Caco-2 (cell line): ENCODE measurements at regions not wholly inside any gene's neighbourhood (a gene's known extent, or its start where the extent isn't known, plus 50 kb on each side); places are given as distances from the start of the nearest gene placed in this dataset.

Experiments used
- BruUV-seq: library from RNA; stranded (reverse); fragments of 400-500 nt; replicated peaks from 2 replicates; lab custom pipeline; 2021; lab: Mats Ljungman, UMichigan
- CTCF ChIA-PET: fragments of 300-600 bp; sonication (Branson Sonifier 250); formaldehyde crosslinking; loops from one replicate; lab custom pipeline; 2022; ENCODE audit warnings: antibody characterized with exemption; lab: Charles Lee
- POLR2A ChIA-PET: fragments of 300-600 bp; sonication (Branson Sonifier 250); formaldehyde crosslinking; loops from one replicate; lab custom pipeline; 2022; ENCODE audit warnings: antibody characterized with exemption; lab: Charles Lee
- DNase-seq, 2 experiments: peaks; one replicate each; pipeline versions ENCODE4 v3.0.0 to v3.0.0-alpha.2; 2020 to 2022
- H3K27me3 ChIP-seq: replicated peaks from 2 replicates; pipeline ENCODE4 v1.6.0; 2011; ENCODE audit warnings: low read length; ENCODE audit not compliant: control insufficient read depth, insufficient read depth
- H3K36me3 ChIP-seq: 2 replicates; pipeline ENCODE4 v1.5.1; 2011; ENCODE audit warnings: low read length; ENCODE audit not compliant: control insufficient read depth, insufficient read depth
- H3K4me1 ChIP-seq: fragments of 250-450 bp; sonication (Bioruptor Pico); 2 replicates; pipeline ENCODE4 v1.5.1; 2020; ENCODE audit warnings: mild to moderate bottlenecking
- H3K4me3 ChIP-seq: 2 replicates; pipeline ENCODE4 v1.5.1; 2011; ENCODE audit warnings: low read depth, mild to moderate bottlenecking, control low read depth, low read length
- H3K9me3 ChIP-seq: fragments of 250-450 bp; sonication (Bioruptor Pico); 2 replicates; pipeline ENCODE4 v1.5.1; 2020; ENCODE audit warnings: mild to moderate bottlenecking, moderate library complexity
- H3K27ac Mint-ChIP-seq: one replicate; pipeline ENCODE4 v1.8.0; 2022; ENCODE audit warnings: mixed read lengths; ENCODE audit not compliant: unreplicated experiment
- H3K27me3 Mint-ChIP-seq: one replicate; pipeline ENCODE4 v1.8.0; 2022; ENCODE audit warnings: mixed read lengths; ENCODE audit not compliant: insufficient read depth, unreplicated experiment
- H3K36me3 Mint-ChIP-seq: one replicate; pipeline ENCODE4 v1.8.0; 2022; ENCODE audit warnings: mild to moderate bottlenecking, mixed read lengths; ENCODE audit not compliant: insufficient read depth, unreplicated experiment
- H3K4me1 Mint-ChIP-seq: one replicate; pipeline ENCODE4 v1.8.0; 2022; ENCODE audit warnings: low read depth, mixed read lengths; ENCODE audit not compliant: unreplicated experiment
- H3K4me3 Mint-ChIP-seq: one replicate; pipeline ENCODE4 v1.8.0; 2022; ENCODE audit warnings: mild to moderate bottlenecking, moderate library complexity, mixed read lengths; ENCODE audit not compliant: unreplicated experiment
- H3K9me3 Mint-ChIP-seq: one replicate; pipeline ENCODE4 v1.8.0; 2022; ENCODE audit warnings: mixed read lengths; ENCODE audit not compliant: unreplicated experiment
- intact Hi-C: fragments of 100-400 bp; cut with micrococcal nuclease; formaldehyde crosslinking; loops from one replicate; pipeline ENCODE4 v1.10.0; 2022; ENCODE audit not compliant: unreplicated experiment
- TF ChIP-seq, protein P1 (sequence below), 2 experiments: fragments of 200-600 bp in 1 of 2; IDR thresholded peaks; 1 replicate in 1 of 2; 2 replicates in 1 of 2; pipeline versions ENCODE4 v1.5.1 to v1.8.0; 2011 to 2022; ENCODE audit warnings: antibody characterized with exemption in 1 of 2, control low read depth in 1 of 2, inconsistent platforms in 1 of 2, low read depth in 1 of 2, low read length in 1 of 2, mild to moderate bottlenecking in 1 of 2, moderate library complexity in 1 of 2; ENCODE audit not compliant: insufficient read depth in 1 of 2, severe bottlenecking in 1 of 2, unreplicated experiment in 1 of 2

DNA sequence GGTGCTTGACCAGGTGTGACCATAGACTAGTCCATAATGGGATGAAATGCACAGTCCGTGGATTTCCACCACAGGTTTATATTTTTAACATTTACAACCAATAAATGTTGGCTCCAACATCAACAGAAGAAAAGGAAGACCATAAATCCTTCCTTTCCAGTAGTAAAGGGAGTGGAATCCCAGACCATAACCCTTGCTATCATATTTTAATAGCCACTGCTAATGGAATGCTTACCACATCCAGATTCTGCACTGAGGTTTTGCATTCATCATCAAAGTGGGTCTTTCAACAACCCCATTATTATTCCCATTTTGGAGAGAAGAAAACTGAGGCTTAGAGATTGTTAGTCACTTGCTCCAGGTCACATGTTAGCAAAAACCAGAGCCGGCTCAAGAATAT, 106.7 kb downstream of the FOXL1 start:
- H3K36me3 Mint-ChIP-seq = no peaks in the 10 kb centered on the region

GRCh38 chr16:86690970-86691369, 112.6 kb downstream of the FOXL1 start:
- no peaks in the 10 kb centered on the region for H3K36me3 Mint-ChIP-seq
- ChIA-PET CTCF (no interaction called here), POLR2A (no interaction called here)
- H3K27me3 Mint-ChIP-seq = peaks cover 5% of the 10 kb centered on the region
- H3K4me3 ChIP-seq = no peak overlapping the region
- no peaks in the 10 kb centered on the region for H3K4me1 ChIP-seq
- TF ChIP-seq, protein P1, sequence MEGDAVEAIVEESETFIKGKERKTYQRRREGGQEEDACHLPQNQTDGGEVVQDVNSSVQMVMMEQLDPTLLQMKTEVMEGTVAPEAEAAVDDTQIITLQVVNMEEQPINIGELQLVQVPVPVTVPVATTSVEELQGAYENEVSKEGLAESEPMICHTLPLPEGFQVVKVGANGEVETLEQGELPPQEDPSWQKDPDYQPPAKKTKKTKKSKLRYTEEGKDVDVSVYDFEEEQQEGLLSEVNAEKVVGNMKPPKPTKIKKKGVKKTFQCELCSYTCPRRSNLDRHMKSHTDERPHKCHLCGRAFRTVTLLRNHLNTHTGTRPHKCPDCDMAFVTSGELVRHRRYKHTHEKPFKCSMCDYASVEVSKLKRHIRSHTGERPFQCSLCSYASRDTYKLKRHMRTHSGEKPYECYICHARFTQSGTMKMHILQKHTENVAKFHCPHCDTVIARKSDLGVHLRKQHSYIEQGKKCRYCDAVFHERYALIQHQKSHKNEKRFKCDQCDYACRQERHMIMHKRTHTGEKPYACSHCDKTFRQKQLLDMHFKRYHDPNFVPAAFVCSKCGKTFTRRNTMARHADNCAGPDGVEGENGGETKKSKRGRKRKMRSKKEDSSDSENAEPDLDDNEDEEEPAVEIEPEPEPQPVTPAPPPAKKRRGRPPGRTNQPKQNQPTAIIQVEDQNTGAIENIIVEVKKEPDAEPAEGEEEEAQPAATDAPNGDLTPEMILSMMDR (IDR thresholded peaks at IDR 0.05; ENCODE audit: insufficient read depth in 1 of 2, low read depth in 1 of 2, low read length in 1 of 2, severe bottlenecking in 1 of 2, unreplicated experiment in 1 of 2) = no peak
- BruUV-seq = no TSS peak
- no peaks in the 10 kb centered on the region for H3K27me3 ChIP-seq
- H3K4me3 Mint-ChIP-seq = no peak overlapping the region
- no peak for DNase-seq
- H3K36me3 ChIP-seq = no peaks in the 10 kb centered on the region
- H3K9me3 ChIP-seq = no peaks in the 10 kb centered on the region
- H3K27ac Mint-ChIP-seq = no peak overlapping the region
- no peaks in the 10 kb centered on the region for H3K4me1 Mint-ChIP-seq
- intact Hi-C loops = no loop called here
- H3K9me3 Mint-ChIP-seq = no peaks in the 10 kb centered on the region

More for the DNA sequence above, 106.7 kb downstream of the FOXL1 start:
- Histone ChIP-seq H3K4me3 (no peak overlapping the region), H3K4me1 (no peaks in the 10 kb centered on the region), H3K9me3 (no peaks in the 10 kb centered on the region), H3K36me3 (no peaks in the 10 kb centered on the region), H3K27me3 (no peaks in the 10 kb centered on the region)
- Mint-ChIP-seq H3K4me1 (no peaks in the 10 kb centered on the region), H3K27me3 (peaks cover 10% of the 10 kb centered on the region), H3K9me3 (no peaks in the 10 kb centered on the region), H3K4me3 (no peak overlapping the region), H3K27ac (no peak overlapping the region)
- DNase-seq = no peak
- ChIA-PET CTCF (no interaction called here), POLR2A (no interaction called here)
- TF ChIP-seq, protein P1 (IDR thresholded peaks at IDR 0.05; ENCODE audit: insufficient read depth in 1 of 2, low read depth in 1 of 2, low read length in 1 of 2, severe bottlenecking in 1 of 2, unreplicated experiment in 1 of 2) = no peak
- BruUV-seq = no TSS peak
- intact Hi-C loops = no loop called here

DNA sequence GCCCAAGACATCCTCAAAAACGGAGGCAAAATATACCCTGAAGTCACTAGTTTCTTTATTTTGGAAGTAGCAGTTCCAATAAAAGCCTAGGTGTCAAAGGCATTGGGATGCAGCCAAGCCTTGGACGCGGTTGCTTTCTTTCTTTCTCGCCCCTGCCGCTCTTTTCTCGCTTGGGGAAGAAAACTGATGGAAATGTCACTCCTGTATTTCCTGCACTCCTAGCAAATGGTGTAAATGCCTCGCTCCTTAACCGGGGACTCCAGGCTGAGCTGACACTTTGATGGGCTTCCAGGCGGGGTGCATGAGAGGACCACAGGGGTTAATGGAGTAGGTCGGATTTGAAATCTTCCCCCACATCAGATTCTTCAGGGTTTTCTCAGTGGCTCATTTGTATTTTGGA, 114.1 kb downstream of the FOXL1 start:
- no peaks in the 10 kb centered on the region for H3K36me3 ChIP-seq
- no peaks in the 10 kb centered on the region for H3K9me3 ChIP-seq
- ChIA-PET CTCF (no interaction called here), POLR2A (no interaction called here)
- intact Hi-C loops = no loop called here
- Mint-ChIP-seq H3K9me3 (no peaks in the 10 kb centered on the region), H3K4me1 (no peaks in the 10 kb centered on the region), H3K27ac (no peak overlapping the region), H3K36me3 (no peaks in the 10 kb centered on the region), H3K27me3 (peaks cover 5% of the 10 kb centered on the region), H3K4me3 (no peak overlapping the region)
- H3K27me3 ChIP-seq = no peaks in the 10 kb centered on the region
- DNase-seq = no peak
- H3K4me1 ChIP-seq = no peaks in the 10 kb centered on the region
- H3K4me3 ChIP-seq = no peak overlapping the region
- no TSS peak for BruUV-seq
- TF ChIP-seq, protein P1 (IDR thresholded peaks at IDR 0.05; ENCODE audit: insufficient read depth in 1 of 2, low read depth in 1 of 2, low read length in 1 of 2, severe bottlenecking in 1 of 2, unreplicated experiment in 1 of 2) = no peak
